GM19455 (cell line): ENCODE measurements at regions not wholly inside any gene's neighbourhood (a gene's known extent, or its start where the extent isn't known, plus 50 kb on each side); places are given as distances from the start of the nearest gene placed in this dataset.
"Not testable (repeated sequence)": the region's sequence is repeated elsewhere in the genome, so short reads cannot be mapped to it uniquely, and the experiment has no call there.

Experiments
- ATAC-seq: cut with Tn5 transposase; IDR thresholded peaks from one replicate; pipeline ENCODE4 v1.9.1; 2021; ENCODE audit not compliant: unreplicated experiment

DNA sequence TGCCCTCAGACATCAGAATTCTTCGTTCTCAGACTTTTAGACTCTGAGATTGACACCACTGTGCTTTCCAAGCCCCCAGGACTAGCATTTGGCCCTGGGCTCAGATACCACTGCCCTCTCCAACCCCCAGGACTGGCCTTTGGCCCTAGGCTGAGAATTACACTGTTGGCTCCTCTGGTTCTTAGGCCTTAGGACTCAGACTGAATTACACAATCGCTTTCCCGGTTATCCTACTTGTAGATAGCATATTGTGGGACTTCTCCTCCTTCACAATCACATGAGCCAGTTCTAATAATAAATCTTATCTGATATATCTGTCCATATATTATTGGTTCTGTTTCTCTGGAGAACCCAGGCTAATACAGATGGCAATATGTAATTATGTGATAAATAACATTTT, 1725.5 kb downstream of the GRIK2 start:
- ATAC-seq, result no peak

- ATAC-seq, result no peak
Measured at GRCh38 chr6:103114582-103114981, 1721.1 kb downstream of the GRIK2 start.

DNA sequence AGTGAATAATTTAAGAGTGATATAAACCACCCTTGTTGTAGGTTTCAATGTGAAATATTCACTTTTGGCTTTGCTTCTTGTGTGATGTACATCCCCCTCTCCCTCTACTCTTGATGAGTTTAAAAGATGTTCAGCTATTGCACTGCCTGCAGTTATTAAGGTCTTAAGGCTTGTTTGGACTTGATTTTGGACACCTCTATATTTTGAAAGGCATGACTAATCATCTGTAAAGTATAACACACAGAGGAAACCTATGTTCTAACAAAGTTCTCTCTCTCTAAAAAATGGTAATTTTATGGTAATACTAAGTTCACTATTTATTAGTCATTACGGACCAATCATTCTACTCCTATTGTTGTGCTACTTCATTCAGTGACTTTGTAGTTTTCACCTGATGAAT, 1719.9 kb downstream of the GRIK2 start:
- no peak for ATAC-seq

DNA sequence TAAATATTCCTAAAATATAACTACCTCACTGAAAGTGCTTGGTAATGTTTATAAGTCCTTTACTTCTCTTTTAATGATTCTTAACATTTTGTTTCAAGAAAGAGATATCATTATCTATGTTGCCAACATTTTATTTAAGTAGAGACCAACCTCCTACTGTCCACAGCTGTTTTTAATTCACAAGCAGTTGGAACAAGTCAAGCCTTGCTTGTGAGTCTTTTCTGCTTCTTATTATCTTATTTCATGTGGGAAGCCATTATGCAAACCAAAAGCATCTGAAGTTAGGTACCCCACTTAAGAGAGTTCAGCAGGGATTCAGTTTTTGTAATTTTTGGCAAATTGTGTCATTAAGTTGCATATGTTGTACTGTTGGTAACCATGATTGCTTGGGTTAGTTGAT, 1714.5 kb downstream of the GRIK2 start:
- ATAC-seq, result no peak

DNA sequence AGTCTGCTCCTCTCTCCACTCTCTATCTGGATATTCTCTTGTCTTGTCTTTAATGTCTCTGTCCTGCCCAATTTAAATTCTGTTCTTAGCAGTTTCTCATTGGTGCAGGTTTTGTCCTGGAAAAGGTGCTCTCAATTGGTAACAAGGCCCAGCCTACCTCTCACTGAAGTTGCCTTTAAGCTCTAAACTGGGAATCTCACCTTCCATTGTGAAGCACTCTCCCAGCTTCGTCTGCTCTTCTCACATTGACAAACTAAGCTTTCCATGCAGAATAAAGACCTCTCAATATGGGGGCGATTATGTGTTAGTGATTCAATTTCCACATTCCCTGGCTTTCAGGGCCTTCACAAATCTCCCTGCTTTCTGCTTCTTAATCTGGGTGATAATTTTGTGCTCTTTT, 1712.2 kb downstream of the GRIK2 start:
- no peak for ATAC-seq

- no peak for ATAC-seq
Measured at GRCh38 chr6:103101267-103101666, 1707.8 kb downstream of the GRIK2 start.

GRCh38 chr6:103092414-103092813, 1698.9 kb downstream of the GRIK2 start:
- not testable (repeated sequence) for ATAC-seq

DNA sequence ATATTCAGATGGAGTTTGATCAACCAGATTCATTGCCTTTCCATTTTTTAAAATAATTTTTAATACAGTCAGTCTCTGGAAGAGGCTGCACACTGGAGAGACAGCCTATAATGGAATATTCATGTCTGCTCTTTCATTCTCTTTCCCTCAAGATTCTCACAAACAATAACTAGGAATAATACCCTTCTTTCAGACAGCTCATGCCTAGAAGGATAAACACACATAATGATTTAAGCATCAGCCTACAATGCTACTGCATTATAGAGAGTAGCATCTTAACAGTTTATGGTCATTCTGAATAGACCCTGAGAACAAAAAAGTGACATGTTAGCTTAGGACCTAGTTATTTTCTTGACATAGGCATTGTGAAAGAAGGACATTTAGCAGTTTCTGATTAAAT, 1692.3 kb downstream of the GRIK2 start:
- ATAC-seq, result no peak

DNA sequence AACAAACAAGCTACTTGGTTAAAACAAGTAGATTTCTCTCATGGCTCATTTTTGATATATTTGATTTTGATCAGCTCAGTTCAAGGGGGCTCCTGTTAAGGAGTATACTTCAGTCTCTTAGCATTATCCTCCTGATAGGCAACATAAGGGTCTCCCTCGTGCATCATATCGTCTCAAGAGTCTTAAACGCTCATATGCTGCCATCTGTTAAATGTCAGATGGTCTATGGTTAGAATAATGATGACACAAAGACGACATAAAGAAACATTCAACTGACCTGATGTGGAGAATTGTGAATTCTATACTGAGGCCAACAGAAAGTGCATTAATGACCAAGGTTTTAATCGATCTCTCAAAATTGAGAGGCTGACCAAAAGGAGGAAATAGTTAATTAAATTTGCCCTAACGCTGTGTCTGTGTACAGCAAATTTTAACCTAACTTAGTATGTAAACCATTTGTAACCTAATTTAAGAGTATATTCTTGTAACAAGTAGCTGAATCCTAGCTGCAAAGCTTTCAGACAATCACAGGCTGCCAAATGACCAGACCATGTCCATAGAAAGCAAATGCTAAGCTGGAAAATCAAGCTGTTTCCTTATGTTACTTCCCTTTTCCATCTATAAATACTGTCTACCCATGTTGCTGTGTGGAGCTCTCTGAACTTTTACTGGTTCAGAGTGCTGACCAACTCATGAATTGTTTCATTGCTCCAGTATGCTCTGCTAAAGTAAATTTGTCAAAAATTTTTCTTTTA, 1688.5 kb downstream of the GRIK2 start:
- no peak for ATAC-seq

- no peak for ATAC-seq
Measured at GRCh38 chr6:103081126-103081525, 1687.6 kb downstream of the GRIK2 start.

GRCh38 chr6:103080497-103080896, 1687.0 kb downstream of the GRIK2 start:
- no peak for ATAC-seq

- no peak for ATAC-seq
Measured at GRCh38 chr6:103079867-103080266, 1686.4 kb downstream of the GRIK2 start.

DNA sequence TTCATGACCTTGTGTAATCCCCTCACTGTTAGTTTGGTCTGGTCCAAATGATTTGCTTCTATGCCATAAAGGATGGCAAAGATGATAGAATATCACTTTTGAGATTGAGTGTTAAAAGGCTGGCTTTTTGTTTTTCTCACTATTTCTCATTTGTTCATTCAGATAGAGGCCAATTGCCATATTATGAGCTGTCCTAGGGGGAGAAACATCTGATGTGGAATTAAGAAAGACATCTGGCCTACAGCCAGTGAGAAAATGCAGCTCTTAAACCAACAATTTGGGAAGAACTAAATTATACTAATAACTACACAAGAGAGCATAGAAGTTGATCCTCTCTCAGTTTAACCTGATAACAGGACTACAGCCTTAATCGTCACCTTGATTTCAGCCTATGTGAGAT, 1668.6 kb downstream of the GRIK2 start:
- ATAC-seq, result no peak

DNA sequence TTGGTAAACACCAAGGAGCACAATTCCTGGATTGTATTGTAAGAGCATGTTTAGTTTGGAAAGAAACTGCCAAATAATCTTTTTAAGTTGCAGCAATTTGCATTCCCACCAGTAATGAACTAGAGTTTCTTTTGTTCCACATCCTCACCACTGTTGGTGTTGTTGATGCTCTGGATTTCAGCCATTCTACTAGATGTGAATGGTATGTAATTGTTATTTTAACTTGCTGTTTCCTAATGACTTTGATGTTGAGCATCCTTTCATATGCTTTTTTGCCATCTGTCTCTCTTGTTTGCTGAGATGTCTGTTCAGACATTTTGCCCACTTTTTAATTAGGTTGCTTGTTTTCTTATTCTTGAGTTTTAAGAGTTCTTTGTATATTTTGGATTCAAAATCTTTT, 1654.1 kb downstream of the GRIK2 start:
- ATAC-seq, result no peak

DNA sequence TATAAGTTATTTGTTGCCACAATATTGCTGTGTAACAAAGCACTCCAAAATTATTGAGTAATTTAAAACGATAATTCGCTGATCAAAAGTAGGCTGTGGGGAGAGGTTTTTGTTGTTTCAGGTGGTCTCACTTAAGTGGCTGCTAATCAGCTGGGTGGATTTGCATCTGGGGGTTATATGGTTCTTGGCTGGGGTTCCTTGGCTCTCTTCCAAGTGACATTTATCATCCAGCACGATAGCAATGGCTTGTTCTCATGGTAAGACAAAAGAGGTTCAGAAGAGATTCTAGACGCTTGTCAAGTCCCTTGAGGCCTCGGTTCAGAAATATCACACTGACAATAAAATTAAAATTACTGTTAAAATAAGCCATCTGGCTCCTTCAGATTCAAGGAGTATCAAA, 1648.8 kb downstream of the GRIK2 start:
- no peak for ATAC-seq

- no peak for ATAC-seq
Measured at GRCh38 chr6:103036846-103037245, 1643.3 kb downstream of the GRIK2 start.

DNA sequence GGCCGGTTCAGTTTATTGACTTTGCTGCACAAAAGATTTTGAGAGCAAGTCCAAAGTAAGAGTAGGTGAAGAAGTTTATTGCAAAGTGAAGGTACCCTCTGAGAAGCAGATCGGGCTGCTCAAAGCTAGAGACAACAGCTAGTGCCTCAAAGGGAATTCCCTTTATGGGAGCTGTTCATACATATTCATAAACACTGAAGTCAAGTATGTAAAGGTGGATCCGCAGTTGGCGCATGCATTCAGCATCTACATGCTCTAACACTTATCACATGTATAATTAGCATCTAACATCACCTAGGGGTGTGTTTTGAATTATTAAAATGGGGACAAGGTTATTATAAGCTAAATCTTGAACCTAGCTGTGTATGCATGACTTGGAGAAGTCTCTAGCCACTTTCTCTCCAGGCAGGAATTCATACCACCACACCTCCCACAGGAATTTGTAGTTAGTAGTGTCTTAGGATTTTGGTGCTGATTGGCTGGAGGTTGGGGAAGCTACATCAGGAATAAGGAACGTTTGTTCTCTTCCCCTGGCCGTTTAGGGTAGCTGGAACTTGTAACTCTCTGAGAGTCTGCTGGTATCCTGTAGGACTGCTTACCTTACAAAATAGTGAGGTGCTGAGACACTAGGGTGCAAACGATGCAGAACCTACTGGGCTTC, 1633.9 kb downstream of the GRIK2 start:
- ATAC-seq, result no peak

DNA sequence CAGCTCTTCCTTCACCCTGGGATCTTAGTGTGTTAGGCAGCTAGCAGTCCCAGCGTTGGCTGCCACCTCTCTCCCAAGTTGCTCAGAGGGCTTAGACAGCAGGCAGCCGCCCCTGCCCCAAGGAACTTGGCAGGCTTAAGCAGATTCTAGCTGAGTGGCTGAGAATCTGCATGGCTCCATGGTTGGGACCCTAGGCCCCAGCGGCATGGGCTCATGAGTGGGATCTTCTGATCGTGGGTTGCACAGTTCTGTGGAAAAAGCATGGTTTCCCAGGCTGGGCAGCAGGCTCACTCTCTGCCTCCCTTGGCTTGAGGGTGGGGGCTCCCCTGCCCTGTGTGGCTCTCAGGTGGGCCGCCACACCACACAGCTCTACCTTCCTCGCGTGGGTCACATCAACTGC, 1624.9 kb downstream of the GRIK2 start:
- no peak for ATAC-seq

DNA sequence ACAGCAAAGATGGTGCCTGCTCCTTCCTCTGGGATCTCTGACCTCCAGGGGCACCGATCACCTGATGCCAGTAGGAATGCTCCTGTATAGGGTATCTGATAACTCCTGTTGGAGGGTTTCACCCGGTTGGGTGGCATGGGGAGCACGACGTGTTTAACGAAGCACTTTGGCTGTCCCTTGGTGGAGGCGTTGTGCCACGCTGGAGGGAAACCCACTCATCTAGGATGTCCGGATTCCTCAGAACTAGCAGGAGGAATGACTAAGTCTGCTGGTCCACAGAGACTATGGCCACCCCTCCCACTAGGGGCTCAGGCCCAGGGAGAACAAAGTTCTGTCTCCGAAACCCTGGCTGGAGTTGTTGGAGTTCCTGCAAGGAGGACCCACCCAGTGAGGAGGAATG, 1624.4 kb downstream of the GRIK2 start:
- no peak for ATAC-seq

DNA sequence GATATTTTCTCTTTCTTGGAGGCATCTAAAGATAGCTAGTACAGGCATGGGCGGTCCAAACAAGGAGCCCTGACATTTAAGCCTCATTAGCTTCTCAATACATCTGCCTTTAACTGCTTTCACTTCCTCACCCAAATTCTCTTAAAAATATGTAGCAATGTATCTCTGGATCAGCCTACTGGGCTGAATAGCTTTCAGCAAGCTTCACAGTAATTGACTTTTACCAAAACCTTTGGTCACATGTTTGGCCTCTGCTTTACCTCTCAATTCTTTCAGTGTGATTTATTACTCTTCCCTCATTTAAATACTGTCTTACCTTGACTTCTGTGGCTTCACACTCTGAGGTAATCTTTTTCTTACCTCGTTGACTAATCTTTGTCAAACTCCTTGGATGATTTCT, 1618.1 kb downstream of the GRIK2 start:
- ATAC-seq, result no peak

- no peak for ATAC-seq
Measured at GRCh38 chr6:103002282-103002681, 1608.8 kb downstream of the GRIK2 start.

- no peak for ATAC-seq
Measured at GRCh38 chr6:103001724-103002123, 1608.2 kb downstream of the GRIK2 start.

GRCh38 chr6:103000688-103001087, 1607.2 kb downstream of the GRIK2 start:
- ATAC-seq, result no peak
